A204.1 (cell line): ENCODE measurements at regions not wholly inside any gene's neighbourhood (a gene's known extent, or its start where the extent isn't known, plus 50 kb on each side); places are given as distances from the start of the nearest gene placed in this dataset.
"Not testable (repeated sequence)": the region's sequence is repeated elsewhere in the genome, so short reads cannot be mapped to it uniquely, and the experiment has no call there.

Source experiments
- FAIRE-seq: peaks from 2 replicates; lab custom pipeline; 2012; peaks lifted over from hg19 to GRCh38; lab: Jason Lieb, UNC

DNA sequence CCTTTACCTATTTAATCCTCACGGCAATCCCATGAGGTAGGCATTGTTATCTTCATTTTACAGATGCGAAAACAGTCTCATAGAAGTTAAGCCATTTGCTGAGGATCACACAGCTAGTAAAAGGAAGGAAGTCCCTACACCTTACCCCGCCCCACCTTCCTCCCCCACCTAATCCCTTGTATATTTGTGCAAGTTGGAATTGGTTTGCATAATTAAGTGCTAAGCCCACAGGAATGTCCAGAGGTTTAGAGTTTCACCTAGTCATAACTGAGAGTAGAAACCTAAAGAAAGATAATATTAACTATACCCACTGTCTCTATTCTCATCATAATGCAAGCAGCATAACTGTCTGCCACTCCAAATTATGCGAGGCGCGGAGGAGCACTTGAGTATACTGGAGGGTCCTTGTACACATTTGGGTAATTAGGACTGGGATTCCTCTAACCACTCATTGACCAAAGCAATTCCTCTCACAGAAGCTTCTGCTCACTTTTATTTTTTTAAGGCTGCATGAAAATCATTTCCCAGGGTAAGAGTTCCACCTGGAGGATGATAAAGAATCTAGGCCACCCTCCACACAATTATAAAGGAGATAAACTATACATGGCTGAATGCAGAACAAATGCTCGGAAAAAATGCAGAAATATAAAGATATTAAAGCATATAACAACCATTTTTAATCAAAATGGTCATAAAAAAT is 199.9 kb downstream of the FAM181B start:
- no peak for FAIRE-seq

GRCh38 chr11:82529936-82530335 is 203.7 kb downstream of the FAM181B start:
- FAIRE-seq = no peak

DNA sequence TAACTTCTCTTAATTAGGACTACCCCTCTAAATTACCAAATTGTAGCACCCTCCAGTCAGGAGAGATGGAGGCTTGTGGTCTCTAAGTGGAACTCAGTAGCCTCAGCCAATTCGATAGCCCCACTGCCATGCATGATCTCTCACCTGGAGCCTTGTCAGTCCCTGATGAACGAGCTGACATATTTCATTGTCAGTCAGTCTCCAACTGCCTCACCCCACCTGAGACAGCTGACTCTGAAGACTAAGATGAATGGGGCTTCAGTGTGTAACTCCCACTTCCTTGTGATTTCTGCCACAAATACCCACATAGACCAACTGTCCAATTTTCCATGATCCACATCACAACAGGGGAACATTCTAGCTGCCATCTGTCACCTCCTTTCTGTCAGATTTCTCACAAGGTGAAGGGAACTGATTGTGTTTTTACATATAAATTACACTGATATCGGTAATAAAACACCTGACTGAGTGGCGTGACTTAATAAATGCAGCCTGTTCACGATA is 206.5 kb downstream of the FAM181B start:
- FAIRE-seq = no peak

- FAIRE-seq = no peak
Observed at GRCh38 chr11:82523141-82523540, 210.5 kb downstream of the FAM181B start.

DNA sequence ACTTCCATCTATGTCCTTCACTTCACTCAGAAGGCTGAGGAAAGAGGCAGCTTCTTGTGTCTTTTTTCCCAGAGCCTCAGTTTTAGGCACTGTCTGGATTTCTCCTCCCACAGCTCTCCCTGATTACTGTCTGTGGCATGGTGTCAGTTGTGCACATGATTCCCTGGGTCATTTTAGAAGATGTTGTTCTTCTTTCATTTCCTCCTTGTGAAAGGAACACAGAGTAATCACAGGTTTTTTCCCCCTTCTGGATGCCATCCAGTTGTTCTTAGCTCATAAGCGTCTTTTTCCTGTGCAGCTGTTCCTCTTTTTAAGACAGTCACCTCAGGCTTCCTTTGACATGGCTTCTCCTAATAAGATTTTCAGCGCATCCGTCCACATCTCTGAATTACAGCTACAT is 212.2 kb downstream of the FAM181B start:
- FAIRE-seq = no peak

DNA sequence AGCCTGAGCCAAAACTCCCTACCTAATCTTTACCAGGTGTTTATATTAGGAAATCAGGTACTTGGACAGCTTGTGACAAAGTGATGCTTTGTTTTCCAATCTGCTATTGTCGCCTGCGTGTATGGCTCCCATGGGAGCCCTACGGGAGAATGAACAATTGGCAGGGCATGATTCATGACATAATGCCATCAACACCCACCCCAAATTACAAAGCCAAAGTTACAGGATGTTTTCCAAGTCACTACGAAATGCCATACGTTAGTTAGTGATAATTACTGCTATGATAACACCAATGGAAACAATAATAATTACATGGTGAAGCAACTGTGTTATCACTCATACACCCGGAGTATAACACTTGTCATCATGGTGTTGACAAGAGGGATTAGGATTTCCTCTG is 226.4 kb downstream of the FAM181B start:
- no peak for FAIRE-seq

DNA sequence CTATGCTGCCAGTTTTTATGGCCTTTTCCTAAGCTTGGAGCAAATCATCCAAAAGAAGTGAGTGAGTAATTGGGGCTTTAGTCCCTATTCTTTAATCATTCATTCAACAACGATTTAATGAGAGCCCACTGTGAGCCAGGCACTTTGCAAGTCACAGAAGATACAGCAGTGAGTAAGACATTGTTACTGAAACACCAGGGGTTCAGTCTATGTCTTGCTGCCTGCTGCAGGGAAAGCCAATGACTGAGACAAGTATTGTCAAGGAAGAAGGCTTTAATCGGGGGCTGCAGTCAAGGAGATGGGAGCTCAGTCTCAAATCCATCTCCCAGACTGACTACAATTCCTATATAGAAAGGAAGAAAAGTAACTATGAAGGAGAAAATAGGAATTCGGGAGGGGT is 228.3 kb downstream of the FAM181B start:
- FAIRE-seq = no peak

GRCh38 chr11:82501174-82501573 is 232.5 kb downstream of the FAM181B start:
- FAIRE-seq = not testable (repeated sequence)

DNA sequence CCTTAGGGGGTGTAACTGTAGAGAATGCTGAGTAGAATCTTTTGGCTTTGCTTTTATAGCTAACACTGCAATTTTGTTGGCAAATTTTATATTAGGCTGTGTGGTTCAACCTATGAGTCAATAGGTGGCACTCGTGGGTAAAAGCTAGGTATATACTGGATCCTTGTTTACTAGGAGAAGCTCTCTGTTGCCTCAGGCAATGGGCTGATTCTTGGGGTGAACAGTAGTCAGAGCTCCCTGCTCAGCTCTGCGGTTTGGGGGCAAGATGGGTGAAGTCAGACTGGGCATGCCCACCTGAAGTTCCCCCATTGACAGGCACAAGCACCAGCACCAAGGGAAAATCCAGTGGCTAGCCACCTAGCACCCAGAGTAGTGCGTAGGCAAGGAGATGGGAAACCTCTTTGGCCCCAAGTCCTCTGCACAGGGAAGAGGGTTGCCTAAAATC is 238.7 kb downstream of the FAM181B start:
- no peak for FAIRE-seq

GRCh38 chr11:82474876-82475275 is 258.8 kb downstream of the FAM181B start:
- FAIRE-seq = no peak

DNA sequence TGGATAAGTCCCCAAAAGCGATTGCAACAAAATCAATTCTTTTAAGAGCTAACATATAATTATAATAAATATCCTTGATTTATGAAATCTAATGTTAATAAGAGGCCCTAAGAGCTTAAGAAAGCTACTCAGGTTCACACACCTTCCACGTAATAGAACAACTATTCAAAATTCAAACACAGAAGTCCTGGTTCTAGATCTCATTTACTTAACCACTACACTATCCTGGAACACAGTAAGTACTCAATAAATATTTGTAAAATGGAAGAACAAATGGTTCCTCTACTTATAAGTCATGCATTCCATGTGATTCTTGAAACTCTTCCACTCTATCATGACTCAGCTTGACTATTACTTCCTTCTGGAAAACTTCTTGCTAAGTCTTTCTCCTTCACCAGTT is 268.2 kb downstream of the FAM181B start:
- FAIRE-seq = no peak

DNA sequence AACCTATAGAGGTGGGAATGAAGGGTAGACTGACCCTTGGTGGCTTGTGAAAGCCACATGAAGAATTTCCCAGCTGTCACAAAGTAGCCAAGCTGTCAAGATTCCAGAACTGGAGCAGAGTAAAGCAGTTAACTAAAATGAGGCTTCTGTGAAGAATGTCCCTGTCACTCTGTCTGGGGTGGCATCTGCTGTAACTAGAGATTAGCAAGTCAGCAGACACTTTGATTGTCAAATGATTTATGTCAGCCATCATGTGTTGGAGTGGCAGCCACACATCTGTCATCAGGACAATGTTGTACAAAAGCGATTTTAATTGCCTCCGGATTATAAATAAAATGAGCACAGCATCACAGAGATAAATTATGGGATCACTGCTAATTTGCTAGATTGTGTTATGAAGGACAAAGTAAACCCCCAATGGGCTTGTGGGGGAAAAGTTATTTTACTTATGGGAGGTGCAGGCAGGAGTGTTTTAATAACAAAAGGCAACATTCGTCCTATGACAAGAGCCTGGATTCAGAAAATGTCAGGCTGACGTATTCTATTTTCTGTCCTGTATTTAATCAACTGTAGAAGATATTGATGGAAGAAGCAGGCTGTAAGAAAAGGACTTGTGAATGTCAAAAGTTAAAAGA is 270.9 kb downstream of the FAM181B start:
- FAIRE-seq = no peak

GRCh38 chr11:82458761-82459160 is 274.9 kb downstream of the FAM181B start:
- no peak for FAIRE-seq

DNA sequence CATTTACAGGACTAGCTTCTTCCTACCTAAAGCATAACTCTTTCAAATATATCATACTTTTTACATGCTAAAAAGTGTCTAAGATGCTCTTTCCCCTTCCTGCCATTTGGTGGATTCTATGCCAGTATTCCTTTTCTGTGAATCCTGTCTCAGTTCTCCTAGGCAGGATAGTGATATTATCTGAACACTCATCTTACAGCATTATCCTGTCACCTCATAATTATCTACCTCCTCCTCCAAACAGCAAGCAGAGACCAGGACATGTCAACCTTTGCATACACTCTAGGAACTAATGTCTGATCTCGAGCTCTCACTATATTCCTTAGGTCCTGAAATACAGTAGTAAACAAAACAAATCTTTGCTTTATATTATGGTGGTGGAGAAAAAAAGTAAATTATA is 275.5 kb downstream of the FAM181B start:
- FAIRE-seq = no peak

GRCh38 chr11:82450996-82451395 is 282.7 kb downstream of the FAM181B start:
- FAIRE-seq = no peak

DNA sequence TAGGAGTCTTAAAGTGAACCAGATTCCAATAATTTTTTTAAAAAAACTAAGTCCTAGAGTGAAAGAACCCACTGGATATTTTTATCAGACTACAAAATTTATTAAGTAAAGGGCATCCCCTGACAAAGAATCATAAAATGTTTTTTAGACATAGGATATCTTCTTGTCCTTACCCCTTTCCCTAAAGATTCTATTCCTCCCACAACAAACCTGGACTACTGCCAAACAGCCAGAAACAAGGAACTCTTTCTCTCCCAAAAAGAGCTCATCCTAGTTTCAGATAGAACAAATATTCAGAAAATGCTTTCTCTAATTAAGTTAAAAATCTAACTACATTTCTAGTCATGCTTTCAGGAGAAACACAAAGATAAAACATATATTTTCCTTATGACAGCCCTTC is 327.1 kb downstream of the FAM181B start:
- no peak for FAIRE-seq

- no peak for FAIRE-seq
Observed at GRCh38 chr11:82405421-82405820, 328.2 kb downstream of the FAM181B start.

DNA sequence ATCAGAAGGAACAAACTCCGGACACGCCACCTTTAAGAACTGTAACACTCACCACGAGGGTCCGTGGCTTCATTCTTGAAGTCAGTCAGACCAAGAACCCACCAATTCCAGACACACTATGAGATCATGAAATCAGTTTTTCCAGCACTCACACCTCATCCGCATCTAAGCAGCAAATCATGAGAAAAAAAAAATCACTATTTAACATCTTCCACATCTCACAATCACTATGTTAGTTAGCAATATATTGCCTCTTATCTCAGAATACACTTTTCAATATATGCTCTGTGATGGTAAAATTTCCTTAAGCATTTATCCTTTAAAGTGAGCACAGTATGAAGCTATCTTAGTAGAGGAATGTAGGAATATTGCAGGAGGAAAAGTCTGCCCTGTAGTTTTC is 328.7 kb downstream of the FAM181B start:
- no peak for FAIRE-seq

- FAIRE-seq = no peak
Observed at GRCh38 chr11:82403640-82404305, 329.9 kb downstream of the FAM181B start.

- FAIRE-seq = no peak
Observed at GRCh38 chr11:82398300-82398815, 335.3 kb downstream of the FAM181B start.

DNA sequence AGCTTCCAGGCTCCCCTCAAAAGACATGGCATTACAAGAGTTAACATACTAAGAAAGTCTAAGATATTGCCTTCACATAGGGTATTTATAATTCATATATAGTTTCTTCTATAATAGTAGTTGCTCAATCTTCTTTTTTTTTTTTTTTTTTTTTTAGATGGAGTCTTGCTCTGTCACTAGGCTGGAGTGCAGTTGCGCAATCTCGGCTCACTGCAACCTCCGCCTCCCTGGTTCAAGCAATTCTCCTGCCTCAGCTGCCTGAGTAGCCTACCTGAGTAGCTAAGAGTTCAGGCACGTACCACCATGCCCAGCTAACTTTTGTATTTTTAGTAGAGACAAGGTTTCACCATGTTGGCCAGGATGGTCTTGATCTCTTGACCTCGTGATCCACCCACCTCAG is 337.0 kb downstream of the FAM181B start:
- FAIRE-seq = not testable (repeated sequence)

GRCh38 chr11:82384308-82384707 is 349.4 kb downstream of the FAM181B start:
- no peak for FAIRE-seq
